HEK293 (cell line): ENCODE measurements at regions not wholly inside any gene's neighbourhood (a gene's known extent, or its start where the extent isn't known, plus 50 kb on each side); places are given as distances from the start of the nearest gene placed in this dataset.

ENCODE experiments used
- CTCF ChIA-PET: fragments of 350-600 bp; formaldehyde crosslinking; extraction: SDS; loops from one replicate; lab custom pipeline; 2021; ENCODE audit warnings: antibody characterized with exemption; lab: Yijun Ruan, JAX
- POLR2A ChIA-PET: fragments of 300-600 bp; formaldehyde crosslinking; extraction: SDS; loops from one replicate; lab custom pipeline; 2020; ENCODE audit warnings: antibody characterized with exemption, inconsistent platforms; lab: Yijun Ruan, JAX
- H3K27ac ChIP-seq: fragments of 200-500 bp; sonication (Bioruptor generic); 2 replicates; pipeline ENCODE4 v1.5.1; 2014; ENCODE audit warnings: low read depth, low read length, control low read depth, inconsistent platforms; ENCODE audit errors: extremely low read depth
- H3K36me3 ChIP-seq, 2 experiments: fragments of 200-500 bp in 1 of 2; sonication (Bioruptor generic) in 1 of 2; 1 replicate in 1 of 2; 2 replicates in 1 of 2; pipeline ENCODE4 v1.5.1; 2014 to 2017; ENCODE audit warnings: inconsistent platforms in 2 of 2, low read length in 2 of 2; ENCODE audit not compliant: control insufficient read depth in 2 of 2, insufficient read depth in 1 of 2
- H3K4me1 ChIP-seq: fragments of 200-500 bp; sonication (Bioruptor generic); 2 replicates; pipeline ENCODE4 v1.5.1; 2014; ENCODE audit warnings: mild to moderate bottlenecking, low read length, inconsistent platforms; ENCODE audit not compliant: control insufficient read depth, insufficient read depth
- H3K4me3 ChIP-seq: 2 replicates; pipeline ENCODE4 v1.5.1; 2011; ENCODE audit warnings: low read depth, mild to moderate bottlenecking, control low read depth, low read length, moderate library complexity
- H3K9me3 ChIP-seq: fragments of 200-500 bp; sonication (Bioruptor generic); 2 replicates; pipeline ENCODE4 v1.5.1; 2014; ENCODE audit warnings: low read depth, low read length, inconsistent platforms; ENCODE audit not compliant: control insufficient read depth, insufficient read depth
- ELK4 ChIP-seq: IDR thresholded peaks from 2 replicates; pipeline ENCODE4 v1.6.1; 2011; ENCODE audit warnings: mild to moderate bottlenecking, low read depth, low read length, borderline replicate concordance
- GLI4 ChIP-seq: fragments of 450-650 bp; formaldehyde crosslinking; IDR thresholded peaks from 2 replicates; pipeline ENCODE4 v1.5.1; 2016; ENCODE audit warnings: missing biosample characterization, missing genetic modification characterization
- HIC1 ChIP-seq: fragments of 450-650 bp; formaldehyde crosslinking; IDR thresholded peaks from 2 replicates; pipeline ENCODE4 v1.5.1; 2016; ENCODE audit warnings: missing biosample characterization, missing genetic modification characterization
- KLF10 ChIP-seq: fragments of 450-650 bp; IDR thresholded peaks from 2 replicates; pipeline ENCODE4 v1.5.1; 2018; ENCODE audit warnings: missing biosample characterization, mild to moderate bottlenecking, missing genetic modification characterization
- MZF1 ChIP-seq: fragments of 450-650 bp; formaldehyde crosslinking; IDR thresholded peaks from 2 replicates; pipeline ENCODE4 v1.5.1; 2017; ENCODE audit warnings: missing biosample characterization, missing genetic modification characterization, borderline replicate concordance
- OSR2 ChIP-seq: fragments of 450-650 bp; formaldehyde crosslinking; IDR thresholded peaks from 2 replicates; pipeline ENCODE4 v1.5.1; 2016; ENCODE audit warnings: missing biosample characterization, missing genetic modification characterization
- PRDM2 ChIP-seq: fragments of 450-650 bp; formaldehyde crosslinking; IDR thresholded peaks from 2 replicates; pipeline ENCODE4 v1.5.1; 2016; ENCODE audit warnings: missing biosample characterization, missing genetic modification characterization, borderline replicate concordance
- PRDM6 ChIP-seq: fragments of 450-650 bp; formaldehyde crosslinking; IDR thresholded peaks from 2 replicates; pipeline ENCODE4 v1.5.1; 2017; ENCODE audit warnings: missing biosample characterization, missing genetic modification characterization
- SALL2 ChIP-seq: fragments of 450-650 bp; formaldehyde crosslinking; IDR thresholded peaks from 2 replicates; pipeline ENCODE4 v1.5.0; 2017; ENCODE audit warnings: missing biosample characterization, mild to moderate bottlenecking, missing genetic modification characterization, borderline replicate concordance
- SP3 ChIP-seq: fragments of 450-650 bp; formaldehyde crosslinking; IDR thresholded peaks from 2 replicates; pipeline ENCODE4 v1.5.1; 2016; ENCODE audit warnings: missing biosample characterization, missing genetic modification characterization
- ZBTB21 ChIP-seq: fragments of 450-650 bp; formaldehyde crosslinking; IDR thresholded peaks from 2 replicates; pipeline ENCODE4 v1.5.1; 2017; ENCODE audit warnings: missing biosample characterization, missing genetic modification characterization
- ZNF26 ChIP-seq: fragments of 450-650 bp; formaldehyde crosslinking; IDR thresholded peaks from 2 replicates; pipeline ENCODE4 v1.5.1; 2016; ENCODE audit warnings: missing biosample characterization, missing genetic modification characterization
- ZNF335 ChIP-seq: fragments of 450-650 bp; formaldehyde crosslinking; conservative IDR thresholded peaks from 2 replicates; pipeline ENCODE4 v1.5.1; 2016; ENCODE audit warnings: missing biosample characterization, missing genetic modification characterization
- ZNF350 ChIP-seq: fragments of 450-650 bp; formaldehyde crosslinking; IDR thresholded peaks from 2 replicates; pipeline ENCODE4 v1.5.0; 2017; ENCODE audit warnings: missing biosample characterization, mild to moderate bottlenecking, missing genetic modification characterization
- ZNF423 ChIP-seq: fragments of 450-650 bp; formaldehyde crosslinking; IDR thresholded peaks from 2 replicates; pipeline ENCODE4 v1.5.1; 2016; ENCODE audit warnings: missing biosample characterization, missing genetic modification characterization
- ZNF510 ChIP-seq: fragments of 450-650 bp; formaldehyde crosslinking; IDR thresholded peaks from 2 replicates; pipeline ENCODE4 v1.5.1; 2018; ENCODE audit warnings: mild to moderate bottlenecking, missing genetic modification characterization, missing biosample characterization; ENCODE audit not compliant: insufficient replicate concordance
- ZNF623 ChIP-seq: fragments of 450-650 bp; formaldehyde crosslinking; IDR thresholded peaks from 2 replicates; pipeline ENCODE4 v1.5.1; 2016; ENCODE audit warnings: missing biosample characterization, missing genetic modification characterization
- ZNF768 ChIP-seq: fragments of 450-650 bp; formaldehyde crosslinking; IDR thresholded peaks from 2 replicates; pipeline ENCODE4 v1.5.1; 2018; ENCODE audit warnings: missing biosample characterization, mild to moderate bottlenecking, missing genetic modification characterization
- ZNF837 ChIP-seq: fragments of 450-650 bp; formaldehyde crosslinking; IDR thresholded peaks from 2 replicates; pipeline ENCODE4 v1.5.1; 2016; ENCODE audit warnings: missing biosample characterization, missing genetic modification characterization
- ZNF843 ChIP-seq: fragments of 450-650 bp; formaldehyde crosslinking; IDR thresholded peaks from 2 replicates; pipeline ENCODE4 v1.5.1; 2016; ENCODE audit warnings: missing biosample characterization, missing genetic modification characterization
- TF ChIP-seq, protein P1 (sequence below): fragments of 450-650 bp; formaldehyde crosslinking; IDR thresholded peaks from 2 replicates; pipeline ENCODE4 v1.5.0; 2017; ENCODE audit warnings: missing biosample characterization, missing genetic modification characterization, borderline replicate concordance

DNA sequence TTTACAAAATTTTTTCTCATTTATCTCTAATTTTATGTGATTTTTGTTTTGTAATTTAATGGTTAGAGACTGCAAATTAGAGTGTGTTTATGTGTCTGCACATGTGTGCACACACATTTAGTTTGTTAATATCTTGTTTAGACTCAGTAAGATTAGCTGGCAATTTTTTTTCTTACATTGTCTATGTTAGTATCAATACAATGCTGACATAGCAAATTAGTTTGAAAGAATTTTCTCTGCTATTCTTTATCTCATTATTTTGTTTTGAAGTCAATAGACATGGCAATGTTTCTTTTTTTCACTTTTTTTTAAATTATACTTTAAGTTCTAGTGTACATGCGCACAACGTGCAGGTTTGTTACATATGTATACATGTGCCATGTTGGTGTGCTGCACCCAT lies 1155.0 kb downstream of the ZPLD1 start:
- POLR2A ChIA-PET: no interaction called here
- TF ChIP-seq ZNF768 (tag by site-specific recombination) (no peak), ZNF623 (no peak), ZNF837 (tag by site-specific recombination) (no peak), ZBTB21 (no peak), ZNF423 (tag by site-specific recombination) (no peak), KLF10 (tag by site-specific recombination) (no peak), ELK4 (no peak), SALL2 (no peak), MZF1 (tag by site-specific recombination) (no peak), ZNF350 (no peak), ZNF843 (tag by site-specific recombination) (no peak), PRDM2 (tag by site-specific recombination) (no peak)
- H3K4me3 ChIP-seq: no peak overlapping the region

GRCh38 chr3:103600844-103601243 lies 1166.0 kb downstream of the ZPLD1 start:
- ChIA-PET POLR2A (no interaction called here), CTCF (interaction anchor here (0.6 kb wide), 1 partner anchor 53 kb away, joined by 3 read pairs; no protein-coding TSS in a partner anchor)
- Histone ChIP-seq H3K4me1 (no peaks in the 10 kb centered on the region), H3K9me3 (no peaks in the 10 kb centered on the region), H3K4me3 (no peak overlapping the region), H3K36me3 (no peaks in the 10 kb centered on the region), H3K27ac (no peak overlapping the region)
- no peak for TF ChIP-seq SP3 (tag by site-specific recombination)
- TF ChIP-seq ZNF510 (tag by site-specific recombination): no peak
- no peak for TF ChIP-seq HIC1 (tag by site-specific recombination)
- no peak for TF ChIP-seq ZNF26 (tag by site-specific recombination)
- no peak for TF ChIP-seq ZNF335
- no peak for TF ChIP-seq OSR2 (tag by site-specific recombination)
- no peak for TF ChIP-seq PRDM6 (tag by site-specific recombination)
- TF ChIP-seq, protein P1, sequence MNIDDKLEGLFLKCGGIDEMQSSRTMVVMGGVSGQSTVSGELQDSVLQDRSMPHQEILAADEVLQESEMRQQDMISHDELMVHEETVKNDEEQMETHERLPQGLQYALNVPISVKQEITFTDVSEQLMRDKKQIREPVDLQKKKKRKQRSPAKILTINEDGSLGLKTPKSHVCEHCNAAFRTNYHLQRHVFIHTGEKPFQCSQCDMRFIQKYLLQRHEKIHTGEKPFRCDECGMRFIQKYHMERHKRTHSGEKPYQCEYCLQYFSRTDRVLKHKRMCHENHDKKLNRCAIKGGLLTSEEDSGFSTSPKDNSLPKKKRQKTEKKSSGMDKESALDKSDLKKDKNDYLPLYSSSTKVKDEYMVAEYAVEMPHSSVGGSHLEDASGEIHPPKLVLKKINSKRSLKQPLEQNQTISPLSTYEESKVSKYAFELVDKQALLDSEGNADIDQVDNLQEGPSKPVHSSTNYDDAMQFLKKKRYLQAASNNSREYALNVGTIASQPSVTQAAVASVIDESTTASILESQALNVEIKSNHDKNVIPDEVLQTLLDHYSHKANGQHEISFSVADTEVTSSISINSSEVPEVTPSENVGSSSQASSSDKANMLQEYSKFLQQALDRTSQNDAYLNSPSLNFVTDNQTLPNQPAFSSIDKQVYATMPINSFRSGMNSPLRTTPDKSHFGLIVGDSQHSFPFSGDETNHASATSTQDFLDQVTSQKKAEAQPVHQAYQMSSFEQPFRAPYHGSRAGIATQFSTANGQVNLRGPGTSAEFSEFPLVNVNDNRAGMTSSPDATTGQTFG (tag by site-specific recombination): no peak
- no peak for TF ChIP-seq GLI4 (tag by site-specific recombination)

More for the DNA sequence above, 1155.0 kb downstream of the ZPLD1 start:
- no peaks in the 10 kb centered on the region for H3K4me1 ChIP-seq
- CTCF ChIA-PET: no interaction called here
- no peaks in the 10 kb centered on the region for H3K9me3 ChIP-seq
- H3K36me3 ChIP-seq: no peaks in the 10 kb centered on the region
- H3K27ac ChIP-seq: no peak overlapping the region
